ENCODE measurements at regions not wholly inside any gene's neighbourhood (a gene's known extent, or its start where the extent isn't known, plus 50 kb on each side); places are given as distances from the start of the nearest gene placed in this dataset.

GRCh38 chr20:55057779-55058415, 582.5 kb downstream of the DOK5 start:
- CTCF ChIA-PET: no interaction called here
- H3K27me3 ChIP-seq (ENCODE audit: insufficient read depth, low read depth): no peaks in the 10 kb centered on the region; the same call in 1 of the 2 replicates
- no peaks in the 10 kb centered on the region for H3K9me3 ChIP-seq (ENCODE audit: insufficient read depth, low read depth)
- no peaks in the 10 kb centered on the region for H3K79me2 ChIP-seq (ENCODE audit: low read depth)
- H3F3A ChIP-seq (ENCODE audit: insufficient read depth, low read depth): no peaks in the 10 kb centered on the region
- intact Hi-C loops (cut with micrococcal nuclease; ENCODE audit: unreplicated experiment): no loop called here
- no peak overlapping the region for H3K4me3 ChIP-seq
- no peak overlapping the region for H3K27ac ChIP-seq
- no peaks in the 10 kb centered on the region for H3K36me3 ChIP-seq (ENCODE audit: low read depth)
- POLR2A ChIA-PET (ENCODE audit: unreplicated experiment): no interaction called here
- H3K4me1 ChIP-seq (replicated peaks; ENCODE audit: insufficient read depth): no peaks in the 10 kb centered on the region
- BruUV-seq (replicated peaks): no TSS peak
- H2AFZ ChIP-seq: no peak overlapping the region
- no peak overlapping the region for H3K4me2 ChIP-seq
- DNase-seq: no peak
- no peaks in the 10 kb centered on the region for H3K9me2 ChIP-seq (ENCODE audit: insufficient read depth)
- TF ChIP-seq EZH2 (IDR thresholded peaks at IDR 0.05; ENCODE audit: low read depth) (no peak), CTCF (conservative IDR thresholded peaks at IDR 0.05) (peak; percentile 32; the same call in 1 of the 2 replicates)
- no peaks in the 10 kb centered on the region for H4K20me1 ChIP-seq (ENCODE audit: insufficient read depth)

GRCh38 chr20:55054453-55054852, 579.1 kb downstream of the DOK5 start:
- H4K20me1 ChIP-seq (ENCODE audit: insufficient read depth): no peaks in the 10 kb centered on the region
- H3K4me2 ChIP-seq: no peak overlapping the region
- TF ChIP-seq CTCF (conservative IDR thresholded peaks at IDR 0.05) (no peak), EZH2 (IDR thresholded peaks at IDR 0.05; ENCODE audit: low read depth) (no peak)
- H3K4me3 ChIP-seq: no peak overlapping the region
- H2AFZ ChIP-seq: no peak overlapping the region
- no peaks in the 10 kb centered on the region for H3F3A ChIP-seq (ENCODE audit: insufficient read depth, low read depth)
- no peaks in the 10 kb centered on the region for H3K79me2 ChIP-seq (ENCODE audit: low read depth)
- H3K27ac ChIP-seq: no peak overlapping the region
- intact Hi-C loops (cut with micrococcal nuclease; ENCODE audit: unreplicated experiment): no loop called here
- no peaks in the 10 kb centered on the region for H3K9me3 ChIP-seq (ENCODE audit: insufficient read depth, low read depth)
- no peaks in the 10 kb centered on the region for H3K4me1 ChIP-seq (replicated peaks; ENCODE audit: insufficient read depth)
- H3K36me3 ChIP-seq (ENCODE audit: low read depth): no peaks in the 10 kb centered on the region
- no peaks in the 10 kb centered on the region for H3K9me2 ChIP-seq (ENCODE audit: insufficient read depth)
- H3K27me3 ChIP-seq (ENCODE audit: insufficient read depth, low read depth): no peaks in the 10 kb centered on the region; the same call in 1 of the 2 replicates
- no peak for DNase-seq
- ChIA-PET CTCF (no interaction called here), POLR2A (ENCODE audit: unreplicated experiment) (no interaction called here)
- BruUV-seq (replicated peaks): no TSS peak

GRCh38 chr20:55053389-55053788, 578.0 kb downstream of the DOK5 start:
- BruUV-seq (replicated peaks): no TSS peak
- no peaks in the 10 kb centered on the region for H3K9me3 ChIP-seq (ENCODE audit: insufficient read depth, low read depth)
- no peaks in the 10 kb centered on the region for H3K36me3 ChIP-seq (ENCODE audit: low read depth)
- no peak for TF ChIP-seq CTCF (conservative IDR thresholded peaks at IDR 0.05)
- no peak for TF ChIP-seq EZH2 (IDR thresholded peaks at IDR 0.05; ENCODE audit: low read depth)
- intact Hi-C loops (cut with micrococcal nuclease; ENCODE audit: unreplicated experiment): no loop called here
- H3K4me1 ChIP-seq (replicated peaks; ENCODE audit: insufficient read depth): no peaks in the 10 kb centered on the region
- CTCF ChIA-PET: no interaction called here
- H3K4me3 ChIP-seq: no peak overlapping the region
- H4K20me1 ChIP-seq (ENCODE audit: insufficient read depth): no peaks in the 10 kb centered on the region
- no peaks in the 10 kb centered on the region; the same call in 1 of the 2 replicates for H3K27me3 ChIP-seq (ENCODE audit: insufficient read depth, low read depth)
- POLR2A ChIA-PET (ENCODE audit: unreplicated experiment): no interaction called here
- no peak overlapping the region for H2AFZ ChIP-seq
- no peak overlapping the region for H3K4me2 ChIP-seq
- H3K79me2 ChIP-seq (ENCODE audit: low read depth): no peaks in the 10 kb centered on the region
- H3K9me2 ChIP-seq (ENCODE audit: insufficient read depth): no peaks in the 10 kb centered on the region
- DNase-seq: no peak
- no peak overlapping the region for H3K27ac ChIP-seq
- H3F3A ChIP-seq (ENCODE audit: insufficient read depth, low read depth): no peaks in the 10 kb centered on the region

Measured in PC-9 (cell line).